D341Med (cell line): ENCODE measurements at regions not wholly inside any gene's neighbourhood (a gene's known extent, or its start where the extent isn't known, plus 50 kb on each side); places are given as distances from the start of the nearest gene placed in this dataset.
"Not testable (repeated sequence)": the region's sequence is repeated elsewhere in the genome, so short reads cannot be mapped to it uniquely, and the experiment has no call there.

Source experiments
- DNase-seq: peaks from one replicate; pipeline ENCODE4 v3.0.0; 2012; ENCODE audit warnings: low spot score

DNA sequence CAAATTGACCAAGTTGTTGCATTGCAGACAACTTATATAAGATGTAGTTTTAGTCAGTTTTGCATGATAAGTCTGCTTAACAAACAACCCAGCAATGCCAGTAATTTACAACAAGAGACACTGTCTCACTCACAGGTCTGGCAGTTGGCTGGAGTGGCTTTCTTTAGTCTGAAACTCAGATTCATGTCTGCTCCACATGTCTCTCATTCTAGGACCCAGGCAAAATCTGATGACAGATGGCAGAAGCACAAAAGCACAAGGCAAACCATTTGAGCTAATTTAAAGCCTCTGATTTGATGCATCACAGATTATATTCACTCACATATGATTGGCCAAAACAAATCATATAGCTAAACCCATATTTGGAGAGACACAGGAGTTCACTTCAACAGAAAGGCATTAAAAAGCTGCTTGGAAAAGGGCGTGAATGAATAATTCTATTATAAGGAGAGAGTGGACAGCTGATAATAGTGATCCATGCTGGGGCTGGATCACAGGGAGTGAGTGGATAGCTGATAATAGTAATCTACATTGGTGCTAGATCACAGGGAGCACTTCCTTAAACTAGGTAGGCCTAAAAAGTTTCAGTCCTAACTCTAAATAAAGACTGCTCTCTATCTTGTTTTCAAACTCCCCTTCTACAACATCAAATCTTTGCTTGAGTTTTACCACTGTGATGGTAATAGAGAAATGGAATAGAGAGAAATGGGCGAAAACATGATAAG, 593.2 kb upstream of the ZNF804A start:
- DNase-seq: peak; percentile 29

DNA sequence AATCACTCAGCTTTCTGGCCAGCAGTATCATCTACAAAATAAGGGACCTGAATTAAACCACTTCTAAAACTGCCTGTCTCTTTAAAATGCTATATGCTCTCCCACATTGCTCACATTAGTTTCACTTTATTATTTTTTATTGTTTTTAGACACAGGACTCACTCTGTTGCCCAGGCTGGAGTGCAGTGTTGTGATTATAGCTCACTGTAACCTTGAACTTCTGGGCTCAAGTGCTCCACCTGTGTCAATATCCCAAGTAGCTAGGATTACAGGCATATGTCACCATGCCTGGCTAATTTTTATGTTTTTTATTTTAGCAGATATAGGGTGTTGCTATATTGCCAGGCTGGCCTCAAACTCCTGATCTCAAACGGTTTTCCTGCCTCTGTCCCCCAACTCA, 591.3 kb upstream of the ZNF804A start:
- no peak for DNase-seq

DNA sequence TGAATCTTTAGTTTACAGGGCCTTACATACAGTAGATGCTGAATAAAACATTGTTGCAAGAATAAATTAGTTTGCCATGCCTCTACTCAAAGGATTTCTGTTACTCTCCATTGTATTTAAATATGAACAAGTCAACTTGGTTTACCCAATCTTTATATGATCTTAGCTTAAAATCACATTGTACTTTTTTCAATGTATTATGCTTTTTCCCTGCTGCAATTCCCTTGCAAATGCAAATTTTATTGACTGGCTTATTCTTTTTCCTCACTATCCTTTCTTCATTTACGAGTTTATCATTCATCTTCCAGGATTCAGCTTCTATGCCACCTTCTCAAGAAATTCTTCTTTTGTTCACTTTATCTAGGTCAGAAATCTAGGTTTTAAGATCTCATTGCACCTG, 571.4 kb upstream of the ZNF804A start:
- DNase-seq: no peak

DNA sequence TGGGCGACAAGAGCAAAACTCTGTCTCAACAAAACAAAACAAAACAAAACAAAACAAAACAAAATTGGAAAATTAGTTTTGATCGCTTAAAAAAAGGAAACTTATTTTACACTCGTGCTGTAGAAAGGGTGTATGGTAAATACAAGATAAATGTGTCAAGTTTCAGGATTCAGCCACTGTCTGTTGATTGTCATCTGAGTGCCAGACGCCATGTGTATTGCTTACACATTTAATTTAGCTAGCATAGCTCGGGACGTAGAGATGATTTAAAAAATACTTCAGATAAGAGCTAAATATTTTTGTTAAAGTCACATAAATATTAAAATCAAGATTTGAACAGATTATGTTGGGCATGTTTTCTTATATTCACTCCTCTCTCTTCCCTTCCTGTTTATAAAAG, 568.1 kb upstream of the ZNF804A start:
- no peak for DNase-seq

DNA sequence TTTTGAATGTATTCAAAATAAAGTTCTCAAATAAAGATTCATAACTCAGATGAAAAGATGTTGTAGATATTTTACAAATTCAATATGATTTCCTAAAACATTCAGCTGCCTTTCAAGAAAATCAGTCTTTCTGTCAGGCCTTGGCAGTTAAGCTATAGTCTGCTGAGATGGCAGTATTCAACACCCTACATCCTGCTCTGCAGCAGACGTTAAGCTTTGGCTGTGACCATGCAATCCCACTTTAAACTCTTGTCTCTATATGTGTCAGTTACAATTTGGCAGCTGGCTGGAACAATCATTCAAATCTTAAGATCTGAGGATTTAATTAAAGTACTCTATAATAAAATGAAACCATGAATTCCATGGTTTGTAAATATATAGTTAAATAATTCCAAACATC, 567.3 kb upstream of the ZNF804A start:
- peak; percentile 18 for DNase-seq

DNA sequence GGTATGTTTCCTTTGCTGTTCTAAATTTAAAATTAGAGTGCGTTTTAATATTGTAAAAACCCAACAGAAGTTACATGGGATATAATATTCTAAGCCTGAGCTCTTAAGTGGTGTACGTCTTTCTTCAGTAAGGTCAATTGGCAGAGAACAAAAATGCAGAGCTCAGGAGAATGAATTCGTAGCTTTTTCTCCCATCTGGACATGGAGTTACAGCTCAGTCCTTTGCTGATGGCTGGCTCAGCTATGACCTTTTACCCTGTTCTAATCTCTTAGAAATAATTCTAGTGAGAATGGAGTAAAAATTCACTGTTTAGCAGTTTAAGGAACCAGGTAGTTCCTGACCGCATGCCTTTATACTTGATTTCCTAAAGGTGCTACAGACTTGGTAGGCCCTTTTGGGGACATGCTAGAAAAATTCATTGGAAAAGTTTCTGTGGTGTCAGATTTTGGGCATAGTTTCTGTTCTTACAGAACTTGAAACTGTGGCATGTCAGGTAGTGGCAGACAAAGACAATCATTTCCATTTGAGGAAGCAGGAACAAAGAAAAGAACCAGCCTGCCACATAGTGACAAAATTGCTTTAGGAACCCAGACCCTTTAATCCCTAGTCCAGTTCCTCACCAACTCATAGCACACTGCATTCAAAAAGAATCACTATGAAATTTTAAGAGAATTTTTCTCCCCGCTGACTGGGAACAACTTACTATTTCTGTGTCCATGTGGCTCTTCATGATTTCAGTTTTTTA, 566.8 kb upstream of the ZNF804A start:
- no peak for DNase-seq

DNA sequence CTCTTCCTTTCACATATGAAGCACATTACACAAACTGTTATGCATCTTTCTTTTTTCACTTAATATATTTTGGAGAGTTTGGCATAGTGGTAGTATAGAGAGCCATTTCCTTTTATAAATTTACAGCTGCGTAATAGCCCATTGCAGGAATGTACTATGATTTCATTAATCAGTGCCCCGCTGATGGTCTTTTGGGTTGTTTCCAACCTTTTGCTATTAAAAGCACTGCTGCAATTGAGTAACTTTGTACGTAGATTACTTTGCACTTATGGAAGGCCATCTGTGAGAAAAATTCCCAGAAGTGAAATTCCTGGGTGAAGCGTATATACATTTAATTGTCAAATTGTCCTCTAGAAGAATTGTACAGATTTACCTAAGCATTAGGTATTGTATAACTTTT, 565.3 kb upstream of the ZNF804A start:
- no peak for DNase-seq

DNA sequence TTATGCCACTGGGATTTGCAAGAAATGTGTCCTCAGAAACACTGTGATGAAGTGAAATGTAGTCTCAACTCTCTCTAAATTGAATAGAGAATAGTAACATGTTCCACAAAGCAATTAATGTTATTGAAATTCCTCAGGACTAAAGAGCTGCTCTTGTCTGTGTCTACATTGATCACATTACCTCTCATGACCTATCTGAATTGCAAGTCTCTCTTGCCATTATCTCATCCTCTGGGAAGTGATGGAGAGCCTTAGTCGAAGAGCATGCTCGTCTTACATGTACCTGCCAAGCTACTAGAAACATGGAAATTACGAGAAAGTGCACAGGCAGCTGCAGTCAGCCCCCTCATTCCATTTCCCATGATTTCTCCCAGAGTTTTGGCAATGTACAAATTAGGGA, 561.1 kb upstream of the ZNF804A start:
- no peak for DNase-seq

DNA sequence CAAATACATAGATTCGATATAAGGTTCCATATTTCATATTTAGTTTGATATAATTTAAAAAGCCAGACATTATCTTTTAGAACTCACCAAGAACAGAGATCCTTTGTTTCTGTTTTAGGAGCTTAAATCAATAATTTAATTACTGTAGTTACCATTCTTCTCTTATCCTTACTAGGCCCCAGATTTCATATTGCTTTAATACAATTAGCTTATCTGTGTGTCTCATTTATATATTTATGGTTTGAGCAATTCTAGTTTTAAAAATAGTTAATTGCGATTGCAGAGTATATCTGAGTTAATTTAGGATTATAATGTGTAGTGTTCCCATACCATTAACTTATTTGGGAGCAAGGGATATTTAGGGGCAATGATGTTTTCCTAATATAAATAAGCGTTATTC, 558.8 kb upstream of the ZNF804A start:
- no peak for DNase-seq

DNA sequence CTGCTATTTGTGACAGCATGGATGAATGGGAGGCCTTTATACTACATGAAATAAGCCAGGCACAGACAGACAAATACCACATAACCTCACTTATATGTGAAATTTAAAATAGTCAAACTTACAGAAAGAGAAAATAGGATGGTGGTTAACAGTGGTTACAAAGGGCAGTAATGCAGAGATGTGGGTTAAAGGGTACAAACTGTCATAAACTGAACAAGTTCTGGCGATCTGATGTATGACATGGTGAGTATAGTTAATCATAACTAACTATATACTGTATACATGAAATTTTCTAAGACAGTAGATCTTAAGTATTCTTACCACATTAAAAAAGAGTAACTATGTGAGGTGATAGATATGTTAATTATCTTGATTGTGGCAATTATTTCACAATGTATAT, 558.1 kb upstream of the ZNF804A start:
- DNase-seq: no peak

DNA sequence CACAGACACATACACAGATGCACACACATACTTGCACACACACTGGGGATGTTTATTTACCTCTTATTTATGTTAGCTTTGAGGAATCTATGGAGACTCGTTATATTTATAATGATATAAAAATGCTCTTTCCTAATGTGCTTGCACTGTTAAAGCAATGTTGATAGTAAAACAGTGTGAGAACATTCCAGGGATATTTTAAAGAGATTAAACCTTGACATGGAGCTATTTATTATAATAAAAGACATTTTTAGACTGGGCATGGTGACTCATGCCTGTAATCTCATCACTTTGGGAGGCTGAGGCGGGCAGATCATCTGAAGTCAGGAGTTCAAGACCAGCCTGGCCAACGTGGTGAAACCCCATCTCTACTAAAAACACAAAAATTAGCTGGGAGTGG, 557.3 kb upstream of the ZNF804A start:
- DNase-seq: no peak

DNA sequence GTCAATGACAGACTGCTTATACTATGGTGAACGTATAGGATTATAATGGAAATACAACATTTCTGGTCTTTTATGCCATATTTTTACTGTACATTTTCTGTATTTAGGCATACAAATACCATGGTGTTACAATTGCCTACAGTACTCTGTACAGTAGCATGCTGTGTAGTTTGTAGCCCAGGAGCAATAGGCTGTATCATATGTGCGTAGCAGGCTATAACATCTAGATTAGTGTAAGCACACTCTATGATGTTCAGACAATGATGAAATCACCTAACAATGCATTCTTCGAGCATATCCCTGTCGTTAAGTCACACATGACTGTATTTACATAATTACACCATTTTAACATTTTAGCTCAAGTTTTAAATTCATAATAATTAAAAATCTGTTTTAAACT, 556.6 kb upstream of the ZNF804A start:
- DNase-seq: no peak

DNA sequence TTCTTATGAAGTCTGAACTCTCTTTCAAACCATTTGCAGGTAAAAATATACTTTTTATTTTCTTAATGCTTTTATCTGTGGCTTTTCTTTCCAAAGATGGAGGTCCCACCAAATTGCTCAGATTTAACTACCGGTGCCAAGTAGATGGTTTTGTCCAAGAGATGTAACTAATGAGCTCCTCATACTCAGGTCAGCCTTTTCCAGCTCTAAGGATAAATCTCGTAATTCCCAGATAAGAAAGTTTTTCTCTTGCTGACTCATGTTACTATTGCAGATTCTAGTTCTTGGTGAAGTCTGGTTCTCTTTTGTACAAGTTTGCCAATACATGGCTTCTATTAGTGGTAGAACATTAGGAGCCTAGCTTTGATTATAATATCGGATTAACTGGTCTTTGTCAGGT, 550.8 kb upstream of the ZNF804A start:
- no peak for DNase-seq

DNA sequence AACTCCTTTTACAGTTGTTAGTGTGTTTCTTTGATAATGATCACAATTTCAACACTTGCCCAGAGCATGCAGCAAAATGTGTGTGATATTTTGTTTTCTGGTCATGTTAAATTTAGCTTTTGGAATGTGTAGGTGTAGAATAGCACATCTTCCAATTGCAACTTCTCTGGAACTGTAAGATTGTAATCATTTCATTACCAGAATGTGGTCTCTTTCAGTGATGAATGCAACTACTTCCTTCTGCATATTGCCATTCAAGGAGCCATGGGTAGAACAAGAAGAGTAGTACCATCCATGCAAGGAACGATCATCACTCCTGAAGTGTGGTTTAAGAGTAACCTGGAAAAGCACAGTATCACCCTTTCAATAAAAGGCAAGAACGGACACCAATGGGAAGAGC, 548.8 kb upstream of the ZNF804A start:
- DNase-seq: no peak

DNA sequence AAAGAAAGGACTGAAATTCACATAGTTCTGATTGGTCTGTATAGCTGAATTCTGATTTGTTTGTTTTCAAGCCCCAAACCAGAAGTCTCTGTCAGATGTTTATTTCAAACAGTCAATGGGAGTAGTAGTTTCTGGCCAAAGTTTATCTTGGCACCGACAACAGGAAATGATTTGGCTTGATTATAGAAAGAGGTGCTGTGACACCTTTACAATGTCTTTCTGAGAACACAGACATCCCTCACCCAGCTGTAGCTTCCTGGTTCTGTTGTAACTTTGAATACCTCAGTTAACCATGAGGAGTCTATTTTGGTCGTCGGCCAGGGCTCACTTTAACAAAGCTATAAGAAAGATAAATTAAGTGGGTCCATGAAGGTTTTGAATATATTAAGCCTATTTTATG, 545.0 kb upstream of the ZNF804A start:
- no peak for DNase-seq

DNA sequence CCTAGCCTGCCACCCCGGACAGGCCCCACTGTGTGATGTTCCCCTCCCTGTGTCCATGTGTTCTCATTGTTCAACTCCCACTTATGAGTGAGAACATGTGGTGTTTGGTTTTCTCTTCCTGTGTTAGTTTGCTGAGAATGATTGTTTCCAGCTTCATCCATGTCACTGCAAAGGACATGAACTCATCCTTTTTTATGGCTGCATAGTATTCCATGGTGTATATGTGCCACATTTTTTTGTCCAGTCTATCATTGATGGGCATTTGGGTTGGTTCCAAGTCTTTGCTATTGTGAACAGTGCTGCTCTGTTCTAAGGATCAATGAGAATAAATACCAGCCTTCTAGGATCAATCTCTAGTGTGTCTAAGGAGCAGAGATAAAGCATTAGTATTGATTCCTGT, 543.9 kb upstream of the ZNF804A start:
- DNase-seq: not testable (repeated sequence)

DNA sequence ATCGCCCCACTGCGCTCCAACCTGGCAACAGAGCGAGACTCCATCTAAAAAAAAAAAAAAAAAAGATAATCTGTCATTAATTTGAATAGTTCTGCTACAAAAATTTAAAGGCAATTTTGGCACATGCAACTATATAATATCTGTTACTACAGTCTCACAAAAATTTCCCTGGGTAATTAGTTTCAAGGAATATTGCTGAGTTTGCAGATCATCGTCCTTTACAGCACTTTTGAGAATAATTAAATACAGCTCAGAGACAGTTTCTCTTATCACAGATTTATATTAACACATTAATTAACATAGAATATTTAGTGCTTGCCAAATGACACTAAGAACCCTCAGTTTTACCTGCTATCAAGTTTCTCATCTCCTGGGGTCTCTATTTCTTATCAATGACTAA, 540.4 kb upstream of the ZNF804A start:
- DNase-seq: no peak

DNA sequence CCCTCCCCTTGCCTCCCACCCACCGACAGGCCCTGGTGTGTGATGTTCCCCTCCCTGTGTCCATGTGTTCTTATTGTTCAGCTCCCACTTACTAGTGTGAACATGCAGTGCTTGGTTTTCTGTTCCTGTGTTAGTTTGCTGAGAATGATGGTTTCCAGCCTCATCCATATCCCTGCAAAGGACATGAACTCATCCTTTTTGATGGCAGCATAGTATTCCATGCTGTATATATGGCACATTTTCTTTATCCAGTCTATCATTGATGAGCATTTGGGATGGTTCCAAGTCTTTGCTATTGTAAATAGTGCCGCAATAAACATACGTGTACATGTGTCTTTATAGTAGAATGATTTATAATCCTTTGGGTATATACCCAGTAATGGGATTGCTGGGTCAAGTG, 538.1 kb upstream of the ZNF804A start:
- not testable (repeated sequence) for DNase-seq

DNA sequence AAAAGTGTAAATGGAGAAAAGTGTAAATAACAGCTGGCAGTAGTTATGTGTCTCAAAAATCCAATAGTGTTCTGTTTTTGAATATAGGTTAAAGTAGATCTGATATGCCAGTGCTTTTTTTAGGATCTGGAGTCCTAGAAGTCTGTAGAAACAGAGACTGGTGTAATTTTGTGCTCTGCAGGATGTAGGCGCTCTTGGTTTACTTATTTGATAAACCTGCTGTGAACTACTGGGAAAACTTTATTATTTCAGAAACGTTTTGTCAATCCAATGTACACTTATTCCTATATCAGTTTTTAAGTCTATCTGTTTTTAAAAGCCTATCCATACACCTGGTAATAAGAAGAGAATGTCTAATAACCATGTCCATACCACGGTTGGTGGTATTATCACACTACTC, 530.8 kb upstream of the ZNF804A start:
- DNase-seq: no peak

DNA sequence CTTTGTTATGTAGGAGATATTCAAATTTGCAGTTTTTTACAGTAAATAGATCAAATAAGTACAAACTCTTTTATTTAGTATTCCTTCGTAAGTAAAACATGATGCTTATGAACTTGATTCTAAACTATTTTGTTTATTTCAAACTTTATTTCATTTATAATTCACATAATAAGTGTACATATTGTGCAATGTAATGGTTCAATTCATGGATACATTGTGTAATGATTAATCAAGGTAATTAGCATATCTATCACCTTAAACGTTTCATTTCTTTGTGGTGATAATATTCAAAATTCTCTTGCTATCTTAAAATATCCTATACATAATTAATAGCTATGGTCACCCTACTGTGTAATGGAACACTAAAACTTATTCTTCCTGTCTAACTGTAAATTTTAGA, 525.9 kb upstream of the ZNF804A start:
- no peak for DNase-seq

DNA sequence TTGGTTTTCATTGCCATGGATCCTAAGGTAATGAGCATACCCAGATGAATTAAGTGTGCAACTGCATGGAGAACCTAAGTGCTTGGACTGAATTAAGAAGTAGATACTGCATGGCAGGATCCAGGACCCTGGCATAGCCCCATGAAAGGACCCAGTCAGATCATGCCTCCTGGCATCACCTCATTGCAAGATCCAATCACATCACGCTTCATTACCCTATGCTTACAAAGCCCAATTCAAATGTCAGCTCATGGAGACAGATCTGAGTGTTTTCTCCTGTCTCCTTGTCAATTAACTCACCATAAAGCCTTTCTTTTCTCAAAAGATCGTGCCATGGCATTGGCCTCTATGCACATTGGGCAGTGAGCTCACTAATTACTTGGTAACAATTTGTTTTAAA, 519.8 kb upstream of the ZNF804A start:
- DNase-seq: no peak

DNA sequence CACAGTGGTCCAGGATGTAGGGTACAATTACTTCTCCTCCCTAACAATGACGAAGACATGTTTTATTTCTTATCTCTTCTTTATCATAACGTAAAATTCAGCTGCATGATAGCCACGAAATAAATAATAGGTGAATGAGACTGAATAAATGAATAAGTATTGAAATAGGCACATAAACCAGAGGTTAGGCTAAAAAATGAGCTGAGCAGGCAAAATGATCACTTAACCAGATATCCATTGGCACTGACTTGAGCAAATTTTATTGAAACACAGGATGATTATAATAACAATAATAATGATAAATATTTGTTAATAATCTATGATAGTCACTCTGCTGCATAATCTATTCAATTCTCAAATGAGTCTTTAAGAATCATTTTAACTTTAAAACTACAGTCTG, 506.9 kb upstream of the ZNF804A start:
- no peak for DNase-seq

DNA sequence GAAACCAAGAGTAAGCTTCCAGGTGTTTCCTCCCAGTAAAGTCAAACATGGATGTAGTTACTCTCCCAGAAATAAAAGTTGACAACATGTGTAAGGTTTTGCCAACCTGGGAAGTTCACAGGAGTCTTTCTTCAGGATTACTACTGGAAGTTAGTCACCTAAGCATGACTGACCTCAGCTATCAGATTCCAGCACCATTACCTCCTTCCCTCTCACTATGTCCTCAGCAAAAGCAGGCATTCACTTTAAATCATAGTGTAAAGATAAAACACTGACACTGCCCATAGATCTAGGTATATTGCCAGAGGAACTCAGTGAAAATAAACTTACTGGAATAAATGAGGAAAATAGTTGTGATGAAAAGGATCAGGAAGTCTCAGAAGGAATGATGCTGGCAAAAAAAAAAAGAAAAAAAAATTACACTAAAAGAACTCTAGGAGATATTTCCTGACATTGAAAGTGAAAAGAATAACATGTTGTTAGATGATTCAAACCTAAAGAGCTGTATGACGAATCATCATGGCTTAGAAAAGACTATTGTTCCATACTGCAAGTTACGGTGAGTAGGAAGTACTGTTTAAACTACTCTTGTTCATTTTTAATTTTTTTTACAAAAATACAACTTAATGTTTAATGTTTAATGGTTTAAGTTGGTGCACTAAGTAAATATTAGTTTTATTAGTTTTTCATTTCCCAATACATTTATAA, 484.5 kb upstream of the ZNF804A start:
- DNase-seq: no peak
